HEK293 (cell line): ENCODE measurements at regions not wholly inside any gene's neighbourhood (a gene's known extent, or its start where the extent isn't known, plus 50 kb on each side); places are given as distances from the start of the nearest gene placed in this dataset.

ENCODE experiments used
- CTCF ChIA-PET: fragments of 350-600 bp; formaldehyde crosslinking; extraction: SDS; loops from one replicate; lab custom pipeline; 2021; ENCODE audit warnings: antibody characterized with exemption; lab: Yijun Ruan, JAX
- POLR2A ChIA-PET: fragments of 300-600 bp; formaldehyde crosslinking; extraction: SDS; loops from one replicate; lab custom pipeline; 2020; ENCODE audit warnings: antibody characterized with exemption, inconsistent platforms; lab: Yijun Ruan, JAX
- H3K27ac ChIP-seq: fragments of 200-500 bp; sonication (Bioruptor generic); 2 replicates; pipeline ENCODE4 v1.5.1; 2014; ENCODE audit warnings: low read depth, low read length, control low read depth, inconsistent platforms; ENCODE audit errors: extremely low read depth
- H3K36me3 ChIP-seq, 2 experiments: fragments of 200-500 bp in 1 of 2; sonication (Bioruptor generic) in 1 of 2; 1 replicate in 1 of 2; 2 replicates in 1 of 2; pipeline ENCODE4 v1.5.1; 2014 to 2017; ENCODE audit warnings: inconsistent platforms in 2 of 2, low read length in 2 of 2; ENCODE audit not compliant: control insufficient read depth in 2 of 2, insufficient read depth in 1 of 2
- H3K4me1 ChIP-seq: fragments of 200-500 bp; sonication (Bioruptor generic); 2 replicates; pipeline ENCODE4 v1.5.1; 2014; ENCODE audit warnings: mild to moderate bottlenecking, low read length, inconsistent platforms; ENCODE audit not compliant: control insufficient read depth, insufficient read depth
- H3K4me3 ChIP-seq: 2 replicates; pipeline ENCODE4 v1.5.1; 2011; ENCODE audit warnings: low read depth, mild to moderate bottlenecking, control low read depth, low read length, moderate library complexity
- H3K9me3 ChIP-seq: fragments of 200-500 bp; sonication (Bioruptor generic); 2 replicates; pipeline ENCODE4 v1.5.1; 2014; ENCODE audit warnings: low read depth, low read length, inconsistent platforms; ENCODE audit not compliant: control insufficient read depth, insufficient read depth
- BCL11A ChIP-seq: fragments of 450-650 bp; formaldehyde crosslinking; IDR thresholded peaks from 2 replicates; pipeline ENCODE4 v1.5.1; 2016; ENCODE audit warnings: low read depth, missing biosample characterization, missing genetic modification characterization
- GLI2 ChIP-seq: fragments of 450-650 bp; formaldehyde crosslinking; IDR thresholded peaks from 2 replicates; pipeline ENCODE4; 2017; ENCODE audit warnings: missing biosample characterization, missing genetic modification characterization, low read depth, borderline replicate concordance
- KLF8 ChIP-seq: fragments of 450-650 bp; formaldehyde crosslinking; IDR thresholded peaks from 2 replicates; pipeline ENCODE4 v1.5.1; 2016; ENCODE audit warnings: missing biosample characterization, missing genetic modification characterization
- TCF7L2 ChIP-seq: IDR thresholded peaks from 2 replicates; pipeline ENCODE4 v1.6.1; 2011; ENCODE audit warnings: low read depth, mild to moderate bottlenecking, inconsistent platforms, low read length, moderate library complexity, borderline replicate concordance
- YY1 ChIP-seq: fragments of 450-650 bp; formaldehyde crosslinking; IDR thresholded peaks from 2 replicates; pipeline ENCODE4 v1.5.1; 2018; ENCODE audit warnings: missing biosample characterization, missing genetic modification characterization
- ZBTB11 ChIP-seq: fragments of 450-650 bp; formaldehyde crosslinking; conservative IDR thresholded peaks from 2 replicates; pipeline ENCODE4 v1.5.1; 2016; ENCODE audit warnings: low read depth, missing biosample characterization, missing genetic modification characterization
- ZFP3 ChIP-seq: fragments of 450-650 bp; formaldehyde crosslinking; IDR thresholded peaks from 2 replicates; pipeline ENCODE4 v1.5.1; 2016; ENCODE audit warnings: low read depth, missing biosample characterization, missing genetic modification characterization
- ZFP41 ChIP-seq: fragments of 450-650 bp; formaldehyde crosslinking; IDR thresholded peaks from 2 replicates; pipeline ENCODE4 v1.5.1; 2016; ENCODE audit warnings: missing biosample characterization, missing genetic modification characterization, borderline replicate concordance
- ZIC2 ChIP-seq: fragments of 450-650 bp; formaldehyde crosslinking; IDR thresholded peaks from 2 replicates; pipeline ENCODE4 v1.5.1; 2016; ENCODE audit warnings: missing biosample characterization, missing genetic modification characterization
- ZNF184 ChIP-seq: fragments of 450-650 bp; IDR thresholded peaks from 2 replicates; pipeline ENCODE4 v1.5.1; 2018; ENCODE audit warnings: missing biosample characterization, mild to moderate bottlenecking, missing genetic modification characterization
- ZNF2 ChIP-seq: fragments of 450-650 bp; formaldehyde crosslinking; IDR thresholded peaks from 2 replicates; pipeline ENCODE4 v1.5.1; 2016; ENCODE audit warnings: missing biosample characterization, missing genetic modification characterization
- ZNF221 ChIP-seq: fragments of 450-650 bp; formaldehyde crosslinking; IDR thresholded peaks from 2 replicates; pipeline ENCODE4 v1.5.1; 2017; ENCODE audit warnings: missing biosample characterization, missing genetic modification characterization, borderline replicate concordance
- ZNF558 ChIP-seq: fragments of 450-650 bp; formaldehyde crosslinking; IDR thresholded peaks from 2 replicates; pipeline ENCODE4 v1.5.1; 2016; ENCODE audit warnings: missing biosample characterization, missing genetic modification characterization
- ZNF610 ChIP-seq: fragments of 450-650 bp; formaldehyde crosslinking; IDR thresholded peaks from 2 replicates; pipeline ENCODE4 v1.5.1; 2016; ENCODE audit warnings: missing biosample characterization, missing genetic modification characterization, borderline replicate concordance
- ZNF629 ChIP-seq: fragments of 450-650 bp; formaldehyde crosslinking; IDR thresholded peaks from 2 replicates; pipeline ENCODE4 v1.5.1; 2017; ENCODE audit warnings: missing biosample characterization, missing genetic modification characterization
- ZSCAN23 ChIP-seq: fragments of 450-650 bp; formaldehyde crosslinking; IDR thresholded peaks from 2 replicates; pipeline ENCODE4 v1.5.1; 2016; ENCODE audit warnings: missing biosample characterization, missing genetic modification characterization
- TF ChIP-seq, protein P1 (sequence below): fragments of 450-650 bp; formaldehyde crosslinking; IDR thresholded peaks from 2 replicates; pipeline ENCODE4 v1.5.1; 2016; ENCODE audit warnings: missing biosample characterization, missing genetic modification characterization
- TF ChIP-seq, protein P2 (sequence below): fragments of 450-650 bp; formaldehyde crosslinking; IDR thresholded peaks from 2 replicates; pipeline ENCODE4 v1.5.1; 2016; ENCODE audit warnings: missing biosample characterization, missing genetic modification characterization

DNA sequence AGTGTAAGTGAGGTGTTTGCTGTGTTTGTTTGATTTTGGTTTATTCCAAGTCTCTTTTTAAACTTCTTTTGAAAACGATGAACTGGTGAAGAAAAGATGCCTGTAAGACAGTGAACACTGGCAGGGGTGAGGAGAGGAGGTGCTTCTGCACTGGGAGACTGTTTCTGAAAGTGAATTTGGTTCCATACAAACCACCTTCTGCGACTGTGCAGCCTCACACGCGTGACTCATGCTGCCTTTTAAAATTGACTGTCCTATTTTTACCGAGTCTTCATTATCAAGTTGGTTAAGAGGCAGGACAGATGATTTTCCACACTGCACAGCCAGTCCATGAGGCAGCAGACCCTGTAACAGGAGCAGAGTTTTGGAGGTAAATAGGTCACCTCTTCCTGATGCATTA lies 340.6 kb downstream of the MTRR start (continued):
- TF ChIP-seq ZFP3 (tag by site-specific recombination) (no peak), ZNF2 (tag by site-specific recombination) (no peak), YY1 (no peak), BCL11A (no peak)
- TF ChIP-seq, all 188 proteins: peak for 0

DNA sequence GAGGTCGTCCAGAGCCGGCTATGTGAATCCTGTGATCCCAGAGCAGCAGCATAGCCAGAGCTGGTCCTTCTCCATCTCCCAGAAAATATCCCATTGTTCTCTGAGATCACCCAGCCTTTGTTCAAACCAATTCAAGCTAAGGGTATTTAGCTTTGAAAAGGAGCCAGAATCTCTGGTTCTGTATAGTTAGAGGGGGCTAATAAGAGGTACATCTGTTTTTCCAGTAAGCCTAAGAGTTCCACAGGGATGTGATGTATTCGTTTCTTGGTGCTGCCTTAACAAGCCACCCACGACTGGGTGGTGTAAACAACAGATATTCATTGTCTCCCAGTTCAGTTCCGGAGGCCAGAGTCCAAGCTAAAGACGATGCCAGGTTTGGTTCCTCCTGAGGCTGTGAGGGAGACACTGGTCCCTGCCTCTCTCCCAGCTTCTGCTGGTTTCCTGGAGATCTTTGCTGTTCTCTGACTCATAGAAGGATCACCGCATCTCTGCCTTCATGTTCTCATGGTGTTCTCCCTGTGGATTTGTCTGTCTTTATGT lies 344.8 kb downstream of the MTRR start:
- CTCF ChIA-PET: no interaction called here

More for the DNA sequence above, 344.8 kb downstream of the MTRR start:
- Histone ChIP-seq H3K36me3 (no peaks in the 10 kb centered on the region), H3K27ac (no peak overlapping the region), H3K4me1 (no peaks in the 10 kb centered on the region), H3K4me3 (no peak overlapping the region), H3K9me3 (no peaks in the 10 kb centered on the region)
- POLR2A ChIA-PET: no interaction called here
- TF ChIP-seq KLF8 (tag by site-specific recombination) (no peak), ZFP41 (tag by site-specific recombination) (no peak), ZSCAN23 (tag by site-specific recombination) (no peak), ZNF629 (no peak), ZBTB11 (no peak), ZNF221 (tag by site-specific recombination) (no peak), GLI2 (no peak), ZNF184 (tag by site-specific recombination) (no peak), ZNF610 (tag by site-specific recombination) (no peak), ZNF558 (tag by site-specific recombination) (no peak), TCF7L2 (no peak), ZIC2 (no peak)
- TF ChIP-seq, protein P1, sequence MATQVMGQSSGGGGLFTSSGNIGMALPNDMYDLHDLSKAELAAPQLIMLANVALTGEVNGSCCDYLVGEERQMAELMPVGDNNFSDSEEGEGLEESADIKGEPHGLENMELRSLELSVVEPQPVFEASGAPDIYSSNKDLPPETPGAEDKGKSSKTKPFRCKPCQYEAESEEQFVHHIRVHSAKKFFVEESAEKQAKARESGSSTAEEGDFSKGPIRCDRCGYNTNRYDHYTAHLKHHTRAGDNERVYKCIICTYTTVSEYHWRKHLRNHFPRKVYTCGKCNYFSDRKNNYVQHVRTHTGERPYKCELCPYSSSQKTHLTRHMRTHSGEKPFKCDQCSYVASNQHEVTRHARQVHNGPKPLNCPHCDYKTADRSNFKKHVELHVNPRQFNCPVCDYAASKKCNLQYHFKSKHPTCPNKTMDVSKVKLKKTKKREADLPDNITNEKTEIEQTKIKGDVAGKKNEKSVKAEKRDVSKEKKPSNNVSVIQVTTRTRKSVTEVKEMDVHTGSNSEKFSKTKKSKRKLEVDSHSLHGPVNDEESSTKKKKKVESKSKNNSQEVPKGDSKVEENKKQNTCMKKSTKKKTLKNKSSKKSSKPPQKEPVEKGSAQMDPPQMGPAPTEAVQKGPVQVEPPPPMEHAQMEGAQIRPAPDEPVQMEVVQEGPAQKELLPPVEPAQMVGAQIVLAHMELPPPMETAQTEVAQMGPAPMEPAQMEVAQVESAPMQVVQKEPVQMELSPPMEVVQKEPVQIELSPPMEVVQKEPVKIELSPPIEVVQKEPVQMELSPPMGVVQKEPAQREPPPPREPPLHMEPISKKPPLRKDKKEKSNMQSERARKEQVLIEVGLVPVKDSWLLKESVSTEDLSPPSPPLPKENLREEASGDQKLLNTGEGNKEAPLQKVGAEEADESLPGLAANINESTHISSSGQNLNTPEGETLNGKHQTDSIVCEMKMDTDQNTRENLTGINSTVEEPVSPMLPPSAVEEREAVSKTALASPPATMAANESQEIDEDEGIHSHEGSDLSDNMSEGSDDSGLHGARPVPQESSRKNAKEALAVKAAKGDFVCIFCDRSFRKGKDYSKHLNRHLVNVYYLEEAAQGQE (tag by site-specific recombination): no peak
- TF ChIP-seq, protein P2, sequence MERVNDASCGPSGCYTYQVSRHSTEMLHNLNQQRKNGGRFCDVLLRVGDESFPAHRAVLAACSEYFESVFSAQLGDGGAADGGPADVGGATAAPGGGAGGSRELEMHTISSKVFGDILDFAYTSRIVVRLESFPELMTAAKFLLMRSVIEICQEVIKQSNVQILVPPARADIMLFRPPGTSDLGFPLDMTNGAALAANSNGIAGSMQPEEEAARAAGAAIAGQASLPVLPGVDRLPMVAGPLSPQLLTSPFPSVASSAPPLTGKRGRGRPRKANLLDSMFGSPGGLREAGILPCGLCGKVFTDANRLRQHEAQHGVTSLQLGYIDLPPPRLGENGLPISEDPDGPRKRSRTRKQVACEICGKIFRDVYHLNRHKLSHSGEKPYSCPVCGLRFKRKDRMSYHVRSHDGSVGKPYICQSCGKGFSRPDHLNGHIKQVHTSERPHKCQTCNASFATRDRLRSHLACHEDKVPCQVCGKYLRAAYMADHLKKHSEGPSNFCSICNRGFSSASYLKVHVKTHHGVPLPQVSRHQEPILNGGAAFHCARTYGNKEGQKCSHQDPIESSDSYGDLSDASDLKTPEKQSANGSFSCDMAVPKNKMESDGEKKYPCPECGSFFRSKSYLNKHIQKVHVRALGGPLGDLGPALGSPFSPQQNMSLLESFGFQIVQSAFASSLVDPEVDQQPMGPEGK (tag by site-specific recombination): no peak
